ENCODE measurements at regions not wholly inside any gene's neighbourhood (a gene's known extent, or its start where the extent isn't known, plus 50 kb on each side); places are given as distances from the start of the nearest gene placed in this dataset.

- no peak for TF ChIP-seq RBBP5 (IDR thresholded peaks at IDR 0.05; ENCODE audit: borderline replicate concordance, low read depth, low read length)
- no peak for TF ChIP-seq TAF7 (optimal IDR thresholded peaks at IDR 0.05; ENCODE audit: borderline replicate concordance, low read depth, low read length)
These were observed 387.8 kb downstream of the ZNF536 start (continued) for GRCh38 chr19:30760014-30760413.
